GM21737 (cell line): ENCODE measurements at regions not wholly inside any gene's neighbourhood (a gene's known extent, or its start where the extent isn't known, plus 50 kb on each side); places are given as distances from the start of the nearest gene placed in this dataset.

ENCODE experiments used
- ATAC-seq: cut with Tn5 transposase; IDR thresholded peaks from one replicate; pipeline ENCODE4 v1.9.1; 2021; ENCODE audit warnings: mild to moderate bottlenecking, moderate library complexity; ENCODE audit not compliant: unreplicated experiment

DNA sequence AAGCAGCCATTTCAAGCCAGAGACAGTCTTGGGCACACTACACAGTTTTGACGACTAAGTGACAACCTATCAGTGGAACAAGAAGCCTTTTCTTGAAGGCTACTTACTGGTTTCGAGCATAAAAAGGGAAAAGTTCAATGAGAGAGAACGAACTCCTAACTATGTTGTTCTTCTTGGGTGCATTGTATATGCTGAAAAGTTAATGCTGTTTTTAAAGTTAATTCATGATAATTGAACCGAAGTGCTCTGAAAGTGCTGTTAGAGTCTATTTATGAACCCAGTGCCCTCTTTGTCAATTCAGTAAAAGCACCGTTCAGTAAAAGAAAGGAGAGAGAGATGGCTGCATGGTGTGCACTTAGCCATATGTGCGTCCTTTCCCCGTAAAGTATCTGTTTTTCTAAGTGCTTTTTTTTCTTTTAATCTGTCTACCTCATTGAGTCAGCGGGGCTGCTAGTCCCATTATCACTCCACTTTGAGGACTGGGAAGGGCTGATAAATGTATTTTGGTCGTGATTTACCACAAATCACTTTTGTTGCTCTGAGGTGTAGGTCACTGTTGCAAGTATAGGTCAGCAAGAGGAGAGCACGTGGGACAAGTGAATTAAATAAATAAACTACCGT, 380.7 kb upstream of the GOLIM4 start:
- no peak for ATAC-seq

DNA sequence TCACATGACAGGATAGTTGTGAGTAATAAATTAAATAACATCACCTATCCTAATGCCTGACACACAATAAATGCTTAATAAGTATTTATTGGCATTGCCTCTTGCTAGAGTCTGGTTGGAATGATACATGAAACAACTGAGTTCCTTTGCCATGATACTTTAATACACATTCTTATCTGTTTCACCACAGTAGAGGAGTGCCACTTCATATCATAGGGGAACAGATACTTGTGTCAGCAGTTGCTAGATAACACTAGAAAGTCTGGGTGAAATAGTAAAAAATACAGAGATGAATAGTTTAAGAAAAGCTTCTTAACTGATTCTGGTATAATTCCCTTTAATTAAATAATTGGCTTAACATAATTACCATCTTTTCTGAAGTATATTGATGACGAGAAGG, 380.0 kb upstream of the GOLIM4 start:
- ATAC-seq: no peak

DNA sequence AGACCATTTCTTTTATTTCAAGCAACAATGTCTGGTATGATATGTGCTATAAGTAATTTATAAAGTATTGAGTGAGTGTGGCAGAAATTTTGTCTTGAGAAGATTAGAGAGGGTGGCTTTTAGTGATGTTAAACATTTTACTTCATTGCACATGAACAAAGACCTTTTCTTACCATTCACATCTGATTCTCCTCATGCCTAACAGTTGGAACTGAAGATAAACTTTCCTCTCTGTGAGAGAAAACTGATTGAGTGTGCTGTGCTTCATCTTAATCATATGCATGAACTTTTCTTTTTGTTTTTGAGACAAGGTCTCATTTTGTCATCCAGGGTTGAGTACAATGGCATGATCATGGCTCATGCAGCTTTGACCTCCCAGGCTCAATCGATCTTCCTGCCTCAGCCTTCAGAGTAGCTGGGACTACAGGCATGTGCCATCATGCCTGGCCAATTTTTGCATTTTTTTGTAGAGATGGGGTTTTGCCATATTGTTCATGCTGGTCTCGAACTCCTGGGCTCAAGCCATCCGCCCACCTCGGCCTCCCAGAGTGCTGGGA, 377.7 kb upstream of the GOLIM4 start:
- ATAC-seq: no peak

DNA sequence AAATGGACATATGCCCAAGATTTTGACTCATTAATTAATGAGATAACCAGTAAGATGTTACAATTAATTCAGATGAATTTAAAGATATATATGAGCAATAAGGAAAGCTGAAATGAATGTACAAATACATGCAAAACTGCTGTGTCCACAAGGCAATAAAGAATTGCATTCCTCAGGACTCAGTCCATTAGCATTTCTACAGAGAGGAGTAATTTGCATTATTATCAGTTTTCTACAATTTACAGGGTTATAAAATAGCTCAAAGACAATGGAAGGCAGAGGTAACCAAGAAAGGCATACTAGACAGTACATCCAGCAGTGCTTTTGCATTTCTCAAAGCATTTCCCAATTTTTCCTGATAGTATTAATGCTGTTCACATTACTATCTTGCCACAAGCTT, 377.1 kb upstream of the GOLIM4 start:
- no peak for ATAC-seq

DNA sequence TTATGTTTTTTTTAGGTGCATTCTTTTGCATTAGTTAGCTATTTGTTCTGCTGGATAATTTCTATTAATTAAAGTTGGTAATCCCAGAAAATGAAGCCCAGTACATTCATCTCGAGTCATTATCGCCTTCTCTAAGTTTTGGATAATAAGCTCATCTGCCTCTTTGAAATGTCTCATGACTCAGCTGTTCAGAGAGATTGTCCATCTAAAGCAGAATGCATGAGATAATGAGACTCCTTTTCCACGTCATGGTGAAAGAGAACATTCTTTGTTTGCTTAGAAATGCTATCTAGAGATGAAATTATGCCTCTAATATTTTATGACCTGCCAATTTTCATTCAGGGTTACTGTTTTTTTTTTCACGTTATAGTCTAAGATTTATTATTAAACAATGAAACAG, 374.7 kb upstream of the GOLIM4 start:
- ATAC-seq: no peak

DNA sequence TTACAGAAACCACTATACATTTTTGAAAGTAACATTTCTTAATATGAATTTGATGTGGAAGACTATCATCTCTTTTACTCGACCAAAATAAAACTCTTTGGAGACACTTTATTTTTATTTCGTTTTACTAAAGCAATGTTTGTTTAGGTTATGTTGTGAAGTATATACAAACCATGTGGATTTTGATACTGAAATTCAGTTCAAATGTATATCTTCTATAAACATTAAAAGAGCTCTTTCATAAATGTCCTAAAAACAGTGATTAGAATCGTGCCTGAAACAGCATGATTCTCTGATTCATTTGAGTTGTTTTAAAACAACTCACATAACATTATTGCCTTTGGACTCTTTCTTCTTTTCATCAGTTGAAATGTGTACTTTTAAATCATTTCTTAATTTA, 373.7 kb upstream of the GOLIM4 start:
- no peak for ATAC-seq

DNA sequence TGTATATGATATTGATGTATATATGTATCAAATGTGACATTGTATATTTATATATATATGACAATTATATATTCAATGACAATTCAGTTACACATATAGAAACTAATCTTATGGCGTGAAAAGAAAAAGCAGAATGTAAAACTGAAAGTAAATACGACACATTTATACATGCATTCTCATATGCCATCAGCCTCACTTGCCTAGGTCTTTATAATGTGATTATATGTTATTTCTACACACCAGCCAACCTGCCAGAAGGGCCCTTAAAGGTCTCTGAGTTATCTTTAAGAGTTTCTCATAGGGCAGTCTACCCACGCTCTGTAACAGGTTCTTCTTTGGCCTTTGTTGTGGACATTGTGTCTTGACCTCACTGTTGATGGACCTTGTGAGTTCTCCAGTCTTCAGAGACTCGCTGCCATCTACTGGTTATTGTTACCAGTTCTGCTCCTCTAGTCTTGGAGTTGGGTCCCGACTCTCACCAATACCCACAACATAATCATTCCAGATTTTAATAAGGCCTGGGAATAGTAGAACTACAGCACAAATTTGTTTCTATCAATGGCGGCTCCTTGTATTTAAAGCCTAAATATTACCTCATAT, 371.5 kb upstream of the GOLIM4 start:
- peak; percentile 80 for ATAC-seq

DNA sequence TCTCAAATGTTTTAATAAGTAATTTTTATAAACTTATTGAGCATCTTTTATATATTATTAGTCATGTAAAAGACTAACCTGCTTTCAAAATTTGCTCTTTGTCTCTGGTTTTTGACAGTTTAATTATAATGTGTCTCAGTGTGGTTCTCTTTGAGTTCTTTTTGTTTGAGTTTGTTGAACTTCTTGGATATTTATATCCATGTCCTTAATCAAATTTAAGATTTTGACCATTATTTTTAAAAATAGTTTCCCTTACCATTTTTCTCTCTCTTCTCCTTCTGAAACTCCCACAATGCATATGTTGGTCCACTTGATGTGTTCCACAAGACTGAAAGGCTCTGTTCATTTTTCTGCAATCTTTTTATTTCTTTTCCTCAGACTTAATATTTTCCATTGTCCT, 366.1 kb upstream of the GOLIM4 start:
- no peak for ATAC-seq

DNA sequence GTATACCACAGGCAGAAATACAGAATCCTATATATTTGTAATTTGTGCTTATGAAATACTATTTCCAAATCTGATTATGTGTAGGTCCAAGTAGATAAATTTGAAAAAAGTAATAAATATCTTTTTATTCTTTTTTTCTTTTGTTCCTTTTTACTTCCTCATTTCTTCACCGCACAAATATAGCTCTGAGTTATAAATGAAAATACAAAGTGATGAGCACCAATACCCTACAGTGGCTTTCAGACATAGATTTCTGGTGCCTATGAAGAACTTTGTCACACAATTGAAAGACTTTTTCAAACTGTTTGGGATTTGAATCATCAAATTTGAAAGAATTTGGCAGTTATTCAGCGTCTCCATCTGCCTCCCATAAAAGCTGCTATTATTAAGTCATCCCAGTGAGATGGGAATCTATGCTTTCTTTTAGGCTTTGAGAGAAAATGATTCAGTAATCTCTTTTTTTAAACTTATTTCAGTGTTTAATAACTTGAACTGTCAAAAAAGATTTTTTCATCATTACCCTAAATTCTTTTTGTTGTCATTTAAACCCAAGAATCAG, 363.6 kb upstream of the GOLIM4 start:
- ATAC-seq: no peak

DNA sequence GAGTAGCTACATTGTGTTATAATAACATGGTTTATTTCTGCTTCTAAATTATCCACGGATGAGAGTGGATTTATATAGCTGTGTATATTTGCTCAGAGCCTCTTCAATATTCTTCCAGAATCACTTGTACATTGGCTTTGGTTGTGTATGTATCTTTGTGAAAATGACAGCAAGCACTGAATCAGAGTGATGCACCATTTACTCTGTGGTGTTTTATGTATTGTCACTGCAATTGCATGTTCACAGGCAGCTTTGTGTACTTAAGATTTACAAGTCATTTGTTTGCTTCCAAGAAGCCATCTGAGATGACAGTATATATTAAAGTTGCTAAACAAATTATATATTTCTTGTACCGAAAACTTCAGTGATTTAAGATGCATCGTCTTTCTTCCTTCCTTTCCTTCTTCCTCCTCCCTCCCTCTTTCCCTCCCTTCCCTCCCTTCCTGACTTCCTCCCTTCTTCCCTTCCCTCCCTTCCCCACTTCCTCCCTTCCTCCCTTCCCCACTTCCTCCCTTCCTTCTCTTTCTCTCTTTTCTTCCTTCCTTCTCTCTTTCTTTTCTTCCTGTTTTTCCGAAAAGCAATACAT, 362.3 kb upstream of the GOLIM4 start:
- no peak for ATAC-seq

DNA sequence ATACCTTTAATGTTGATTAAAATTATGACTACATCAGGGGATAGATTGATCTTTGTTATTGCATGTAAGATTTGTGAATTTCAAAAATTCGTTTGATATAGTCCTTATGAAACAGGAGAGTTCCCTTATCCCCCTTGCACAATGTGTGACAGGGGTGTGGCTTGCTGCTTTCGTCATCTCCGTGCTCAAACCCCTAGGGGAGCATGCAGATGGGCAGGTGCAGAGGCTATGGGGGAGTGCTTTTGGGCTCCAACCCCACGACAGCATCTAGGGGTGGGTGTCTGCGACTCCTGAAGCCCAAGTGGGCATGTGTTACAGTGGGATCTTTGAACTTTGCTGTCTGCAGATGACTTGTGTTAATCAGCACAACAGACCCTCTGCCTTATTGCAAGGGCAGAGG, 360.1 kb upstream of the GOLIM4 start:
- ATAC-seq: no peak

DNA sequence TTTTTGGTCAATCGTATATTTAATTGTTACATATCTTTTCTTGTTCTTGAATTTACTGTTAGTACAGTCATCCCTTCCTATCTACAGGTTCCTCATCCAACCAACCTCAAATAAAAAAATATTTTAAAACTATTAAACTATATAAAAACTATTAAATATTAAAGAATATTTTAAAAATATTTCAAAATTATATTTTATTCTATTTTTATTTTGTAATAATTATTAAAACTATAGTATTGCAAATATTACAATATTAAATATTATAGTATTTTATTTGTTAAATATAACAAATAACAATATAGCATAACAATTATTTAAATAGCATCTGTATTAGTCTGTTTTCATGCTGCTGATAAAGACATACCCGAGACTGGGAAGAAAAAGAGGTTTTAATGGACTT, 357.9 kb upstream of the GOLIM4 start:
- ATAC-seq: no peak

DNA sequence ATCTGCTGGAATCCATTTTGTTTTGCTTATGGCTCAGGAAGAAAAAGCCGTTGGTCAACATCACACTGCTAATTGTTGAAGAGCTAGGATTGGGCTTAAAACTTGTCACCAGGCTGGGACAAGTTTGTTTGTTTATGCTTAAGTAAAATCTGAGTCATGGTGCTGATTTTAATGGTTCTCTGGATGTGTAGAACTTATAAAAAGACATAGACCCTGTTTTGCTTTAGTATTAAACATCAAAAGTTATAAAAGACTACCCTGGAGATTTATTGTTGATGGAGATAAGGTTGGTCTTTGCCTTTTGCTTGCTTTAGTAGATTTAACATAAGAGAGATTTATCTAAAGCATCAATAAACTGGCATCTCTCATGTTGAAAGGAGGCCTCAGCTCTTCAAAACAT, 348.2 kb upstream of the GOLIM4 start:
- no peak for ATAC-seq

DNA sequence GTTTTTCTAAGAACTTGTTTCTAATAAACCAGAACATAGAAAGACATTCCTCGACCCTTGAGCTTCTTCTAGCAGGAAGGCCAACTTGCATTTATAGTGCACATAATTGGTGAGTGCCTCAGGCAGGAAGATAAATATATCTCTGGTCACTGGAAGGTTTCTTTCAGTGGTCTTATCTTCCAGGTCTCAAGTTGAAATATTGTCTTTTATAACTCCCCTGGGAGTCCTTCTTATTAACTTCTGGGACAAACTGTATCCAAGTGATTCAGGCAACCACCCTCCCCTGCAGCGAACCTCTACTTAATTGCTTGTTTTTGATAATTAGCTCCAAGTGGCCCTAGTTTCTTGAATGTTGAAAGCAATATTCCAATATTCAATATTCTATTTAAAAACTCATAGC, 346.8 kb upstream of the GOLIM4 start:
- ATAC-seq: no peak

DNA sequence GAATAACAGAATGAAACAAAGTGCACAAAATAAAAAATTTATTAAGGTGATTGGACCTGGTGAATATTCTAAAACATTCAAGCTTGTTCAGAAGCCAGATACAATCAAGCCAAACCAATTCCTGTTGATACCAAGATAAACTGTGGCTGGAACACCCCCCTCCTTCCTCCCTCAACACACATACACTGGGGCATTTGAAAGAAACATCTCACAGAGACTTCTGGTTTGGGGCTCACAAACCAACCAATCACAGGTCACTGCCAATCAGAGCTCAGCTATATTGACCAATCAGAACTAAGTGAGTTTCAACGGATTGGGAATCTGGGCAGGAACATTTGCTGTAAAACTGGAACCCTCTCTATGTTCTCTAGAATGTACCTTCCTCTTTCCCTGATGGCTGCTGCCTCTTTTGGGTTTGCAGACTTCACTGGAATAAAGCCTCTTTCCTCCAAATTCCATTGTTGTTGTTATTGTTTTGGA, 340.6 kb upstream of the GOLIM4 start:
- ATAC-seq: no peak

DNA sequence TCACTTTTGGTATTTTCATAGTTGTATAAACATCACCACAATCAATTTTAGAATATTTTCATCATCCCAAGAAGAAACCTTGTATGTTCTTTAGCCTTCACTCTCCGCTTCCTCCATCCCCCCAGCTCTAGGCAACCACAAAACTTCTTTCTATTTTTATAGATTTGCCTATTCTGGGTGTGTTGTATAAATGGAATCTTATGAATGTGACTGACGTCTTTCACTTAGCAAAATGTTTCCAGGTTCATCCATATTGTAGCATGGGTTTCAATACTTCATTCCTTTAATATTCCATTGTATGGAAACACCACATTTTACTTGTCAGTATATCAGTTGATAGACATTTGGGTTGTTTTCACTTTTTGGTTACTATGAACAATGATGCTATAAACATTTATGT, 335.8 kb upstream of the GOLIM4 start:
- ATAC-seq: no peak

DNA sequence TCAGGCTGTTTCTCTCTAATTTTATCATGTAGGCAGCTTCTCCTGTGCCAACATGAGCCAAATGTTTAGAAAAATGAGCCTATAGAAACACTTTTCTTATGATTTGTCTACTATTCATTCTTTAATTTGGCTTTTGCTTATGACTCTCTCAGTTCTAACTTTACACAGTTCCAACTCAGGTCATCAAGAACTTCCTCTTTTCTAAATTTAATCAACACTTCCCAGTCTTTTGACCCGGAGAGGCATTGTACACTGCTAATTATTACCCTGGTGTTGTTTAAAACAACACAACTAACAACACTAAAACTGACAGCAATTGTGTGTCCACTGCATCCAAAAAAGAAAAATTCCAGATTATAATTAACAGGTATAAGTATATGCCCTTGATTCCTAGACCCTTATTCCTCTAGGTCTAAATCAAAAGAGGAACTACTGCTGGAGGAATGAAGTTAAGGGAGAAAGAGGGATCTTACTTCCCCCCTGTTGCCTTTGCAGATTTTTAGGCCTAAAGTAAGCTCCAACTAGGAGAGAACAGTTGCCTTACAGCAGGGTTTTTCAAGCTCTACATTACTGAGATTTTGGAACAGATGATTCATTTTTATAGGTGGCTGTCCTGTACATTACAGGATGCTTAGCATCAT, 332.2 kb upstream of the GOLIM4 start:
- no peak for ATAC-seq

DNA sequence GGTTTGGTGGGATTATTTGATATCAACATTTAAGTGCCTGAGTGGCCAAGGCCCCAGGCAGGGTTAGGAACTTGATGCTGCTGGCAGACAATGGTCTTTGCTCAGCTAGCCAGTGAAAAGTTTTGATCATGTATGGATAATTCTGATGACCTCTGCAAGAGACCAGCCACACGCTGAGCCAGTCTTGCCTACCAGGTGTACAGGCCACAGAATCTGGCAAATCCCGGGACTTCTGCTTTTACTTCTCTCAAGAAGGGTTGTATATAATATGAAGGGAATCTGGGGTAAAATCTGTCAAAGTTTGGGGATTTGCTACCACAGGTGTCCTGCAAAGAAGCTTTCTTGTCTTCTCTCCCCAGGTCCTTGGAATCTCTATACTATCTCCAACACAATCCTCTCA, 331.4 kb upstream of the GOLIM4 start:
- no peak for ATAC-seq

DNA sequence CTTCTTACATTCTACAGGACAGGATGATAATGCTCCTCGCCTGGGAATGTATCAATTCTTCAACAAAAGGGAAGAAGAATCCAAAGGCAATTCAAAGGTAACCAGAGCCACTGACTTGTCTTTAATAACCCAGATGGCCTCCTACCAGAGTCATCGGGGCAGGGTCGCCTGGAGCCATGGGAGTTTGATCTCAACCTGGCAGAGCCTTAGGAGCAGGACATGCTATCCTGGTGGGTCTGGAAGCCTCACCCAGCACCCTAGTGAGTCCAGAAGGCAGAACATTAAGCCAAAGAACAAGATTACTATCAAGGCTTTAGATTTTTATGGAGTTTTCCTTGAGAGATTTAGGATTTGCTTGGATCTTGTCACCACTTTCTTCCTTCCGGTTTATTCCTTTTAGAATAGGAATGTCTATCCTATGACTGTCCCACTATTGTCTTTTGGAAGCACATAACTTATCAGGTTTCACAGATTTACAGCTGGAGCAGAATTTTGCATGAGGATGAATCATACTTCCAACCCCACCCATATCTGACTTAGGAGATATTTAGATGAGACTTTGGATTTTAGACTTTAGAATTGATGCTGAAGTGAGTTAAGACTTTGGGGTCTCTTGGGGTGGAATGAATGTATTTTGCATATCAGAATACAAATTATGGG, 330.3 kb upstream of the GOLIM4 start:
- no peak for ATAC-seq

DNA sequence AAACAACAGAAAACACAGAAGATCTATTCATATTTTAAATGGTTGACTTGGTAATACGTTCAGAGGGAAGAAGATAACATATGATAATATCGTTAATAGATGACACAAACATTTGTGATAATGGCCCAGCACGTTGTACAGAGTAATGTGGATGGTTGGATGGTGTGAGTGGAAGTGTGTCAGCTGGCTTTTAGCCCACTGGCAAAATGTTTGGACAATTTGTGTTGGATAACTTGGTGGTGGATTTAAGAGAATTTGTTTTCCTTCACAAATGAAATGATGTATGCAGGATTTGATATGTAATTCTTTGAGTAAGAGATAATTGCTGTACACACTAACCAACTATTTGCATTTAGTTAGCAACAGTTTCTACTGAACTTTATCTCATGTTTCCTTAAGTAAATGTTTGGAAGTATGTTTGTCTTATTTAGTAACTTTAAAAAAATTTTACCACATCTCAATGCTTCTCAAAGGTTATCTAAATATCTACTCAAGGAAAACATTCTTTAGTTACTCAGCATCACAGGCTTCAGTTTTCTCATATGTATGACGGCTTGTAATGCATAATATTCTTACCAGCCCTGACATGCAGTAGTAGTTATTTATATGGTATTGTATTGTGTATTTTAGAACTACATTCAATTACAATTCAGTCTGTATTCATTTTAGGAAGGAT, 328.5 kb upstream of the GOLIM4 start:
- ATAC-seq: no peak

DNA sequence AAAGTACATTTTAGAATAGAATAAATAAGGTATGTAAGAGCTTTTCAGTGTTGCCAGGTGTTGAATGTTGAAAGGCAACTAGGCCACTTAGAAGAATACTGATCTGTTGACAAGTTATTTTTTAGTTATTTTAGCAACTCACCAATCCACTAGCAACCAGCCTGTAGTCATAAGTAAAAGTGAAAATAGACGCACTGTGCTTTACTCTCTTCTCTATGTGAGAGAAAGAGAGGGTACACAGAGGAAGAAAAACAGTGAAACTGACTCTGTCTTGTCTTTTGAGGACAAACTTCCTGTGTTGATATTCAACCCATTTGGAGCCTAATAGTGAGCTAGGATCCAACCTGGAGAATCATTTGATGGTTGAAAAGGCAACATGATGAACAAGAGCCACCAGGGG, 327.1 kb upstream of the GOLIM4 start:
- ATAC-seq: no peak
